ENCODE measurements at regions not wholly inside any gene's neighbourhood (a gene's known extent, or its start where the extent isn't known, plus 50 kb on each side); places are given as distances from the start of the nearest gene placed in this dataset.

- H2BK20ac ChIP-seq (ENCODE audit: low read length): no peak overlapping the region
- H2AFZ ChIP-seq (ENCODE audit: low read length): no peak overlapping the region
- no peak overlapping the region for H3K4me3 ChIP-seq (ENCODE audit: extremely low read depth in 1 of 4, insufficient read depth in 2 of 4, low read depth in 3 of 4, low read length in 4 of 4)
- H3K36me3 ChIP-seq (ENCODE audit: control insufficient read depth in 2 of 4, insufficient read depth in 4 of 4, low read length in 3 of 4): no peaks in the 10 kb centered on the region
- no peaks in the 10 kb centered on the region for H3K79me1 ChIP-seq (ENCODE audit: low read depth, low read length)
- CTCF ChIA-PET (ENCODE audit: partially characterized antibody): no interaction called here
- peak; percentile 78 for TF ChIP-seq MAX (IDR thresholded peaks at IDR 0.05)
- TF ChIP-seq NANOG (IDR thresholded peaks at IDR 0.05; ENCODE audit: insufficient read depth, low read depth, low read length, poor library complexity, severe bottlenecking): no peak
- TF ChIP-seq E2F6 (IDR thresholded peaks at IDR 0.05): peak; percentile 92
- H2BK120ac ChIP-seq (replicated peaks; ENCODE audit: low read depth, low read length): no peak overlapping the region
- no peak overlapping the region for H2BK12ac ChIP-seq (ENCODE audit: low read depth, low read length)
- H3K23ac ChIP-seq (ENCODE audit: insufficient read length): no peak overlapping the region
- 0 out of 4 replicates have a peak, but pooled peaks cover under 1 to 3% of the 10 kb centered on the region in 2 experiments for H3K9me3 ChIP-seq (ENCODE audit: insufficient read depth in 2 of 2, low read depth in 1 of 2, low read length in 1 of 2)
- no peaks in the 10 kb centered on the region for H3K4me1 ChIP-seq (replicated peaks in 1 of 4; ENCODE audit: control insufficient read depth in 3 of 4, insufficient read depth in 4 of 4, low read length in 3 of 4)
- no peak overlapping the region for H3K56ac ChIP-seq (replicated peaks; ENCODE audit: insufficient read length, low read depth, low read length)
- H3K27me3 ChIP-seq (replicated peaks in 1 of 4; ENCODE audit: control insufficient read depth in 3 of 4, extremely low read depth in 1 of 4, insufficient read depth in 3 of 4, low read length in 3 of 4): no peaks in the 10 kb centered on the region
- no peak overlapping the region for H4K91ac ChIP-seq (replicated peaks; ENCODE audit: insufficient read length, low read length)
- H4K5ac ChIP-seq (ENCODE audit: insufficient read length, low read depth, low read length): no peak overlapping the region
- H3K18ac ChIP-seq (ENCODE audit: extremely low read depth, low read length): no peak overlapping the region
- H4K8ac ChIP-seq (ENCODE audit: extremely low read depth, insufficient read depth, low read length): no peak overlapping the region
- H2AK5ac ChIP-seq (ENCODE audit: low read depth, low read length): no peak overlapping the region
- H3K27ac ChIP-seq (ENCODE audit: low read depth, low read length): no peak overlapping the region
- H3K4ac ChIP-seq (replicated peaks; ENCODE audit: insufficient read length, low read depth, low read length): no peak overlapping the region
- H2BK15ac ChIP-seq (ENCODE audit: low read length): no peak overlapping the region
- H3K9ac ChIP-seq (replicated peaks in 1 of 4; ENCODE audit: extremely low read depth in 1 of 4, low read depth in 3 of 4, low read length in 3 of 4): no peak overlapping the region
- WGBS, 2 experiments (ENCODE audit: extremely low coverage in 1 of 2, insufficient coverage in 1 of 2, insufficient read length in 1 of 2, insufficient replicate concordance in 2 of 2, low coverage in 1 of 2, low lambda C conversion rate in 2 of 2, missing lambda C conversion rate in 1 of 2): 91% methylated on average over 7 of the region's 7 CpGs; no CpG with 5 or more reads in 1 of the 2 experiments
- H3K79me2 ChIP-seq (ENCODE audit: control insufficient read depth in 1 of 2, insufficient read depth in 2 of 2, low read length in 2 of 2): no peaks in the 10 kb centered on the region
- no peak overlapping the region for H2BK5ac ChIP-seq (ENCODE audit: low read depth, low read length)
- no peak overlapping the region for H3K14ac ChIP-seq (ENCODE audit: insufficient read length)
- no peak overlapping the region for H3K4me2 ChIP-seq (ENCODE audit: insufficient read depth in 1 of 2, low read depth in 2 of 2, low read length in 2 of 2)
- POLR2A ChIA-PET (ENCODE audit: partially characterized antibody): no interaction called here
- DNase-seq (ENCODE audit: low read depth in 1 of 2, low spot score in 2 of 2) (no peak), FAIRE-seq (no peak)
- H4K20me1 ChIP-seq (replicated peaks in 1 of 2; ENCODE audit: control insufficient read depth in 1 of 2, insufficient read depth in 2 of 2, low read length in 2 of 2): no peaks in the 10 kb centered on the region
- no peaks in the 10 kb centered on the region for H3K23me2 ChIP-seq (ENCODE audit: low read depth, low read length)
Observed at GRCh38 chr13:44128552-44129001, 245.0 kb upstream of the SERP2 start.
